ENCODE measurements at regions not wholly inside any gene's neighbourhood (a gene's known extent, or its start where the extent isn't known, plus 50 kb on each side); places are given as distances from the start of the nearest gene placed in this dataset.

DNA sequence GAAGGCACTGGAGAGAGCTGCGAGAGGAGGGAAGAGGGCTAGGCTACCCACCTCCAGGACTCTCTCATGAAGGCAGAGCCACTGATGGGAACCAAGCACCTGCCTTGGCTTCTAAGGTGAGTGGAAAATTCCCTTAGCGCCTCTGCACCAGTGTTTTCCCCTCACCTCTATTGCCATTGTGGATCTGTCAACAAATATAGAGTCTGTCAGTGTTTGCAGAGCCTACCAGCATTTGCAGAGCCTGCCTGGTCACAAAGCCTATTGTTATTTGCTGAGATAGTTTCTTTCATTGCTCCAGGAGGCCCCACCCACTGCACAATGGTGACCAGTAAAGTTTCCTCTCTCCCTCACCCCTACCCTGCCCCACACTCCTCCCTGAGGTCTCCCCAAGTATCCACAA lies 141.9 kb downstream of the MRPL14 start:
- no peak for DNase-seq

DNA sequence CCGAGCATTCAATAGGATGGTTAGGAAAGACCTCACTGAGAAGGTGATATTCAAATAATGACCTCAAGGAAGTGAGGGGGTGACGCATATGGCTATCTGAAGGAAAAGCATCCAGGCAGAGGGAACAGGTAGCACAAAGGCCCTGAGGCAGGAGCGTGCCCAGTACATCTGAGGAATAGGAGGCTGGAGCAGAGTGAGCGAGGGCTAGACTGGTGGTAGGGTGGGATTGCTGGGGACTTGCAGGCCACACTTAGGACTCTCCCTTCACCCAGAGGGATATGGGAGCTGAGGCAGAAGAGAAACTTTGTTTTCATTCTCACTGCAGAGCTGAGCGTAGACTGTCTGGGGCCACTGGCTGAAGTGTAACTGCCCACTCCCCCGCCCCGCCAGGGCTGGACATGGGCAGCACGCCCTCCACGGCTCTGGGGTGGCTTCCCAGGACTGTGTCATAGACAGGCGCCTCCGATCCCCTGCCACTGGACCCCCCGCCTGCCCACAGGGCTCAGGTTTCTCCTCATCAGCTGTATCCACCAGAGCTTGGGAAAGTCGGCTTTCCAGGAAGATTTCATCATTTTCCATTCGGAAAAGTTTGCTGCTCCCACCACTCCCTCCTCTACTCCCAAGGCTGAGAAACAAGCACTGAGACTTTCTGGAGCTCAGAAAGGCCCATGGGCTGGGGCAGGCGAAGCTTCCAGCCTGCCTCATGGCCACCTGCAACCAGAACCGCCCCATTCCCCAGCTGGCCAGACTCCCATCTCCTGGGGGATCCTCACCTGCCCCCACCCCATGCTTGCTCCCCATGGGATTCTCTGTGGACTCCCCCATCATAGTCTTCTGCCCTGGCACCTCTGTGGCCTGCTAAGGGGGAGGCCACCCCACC lies 142.6 kb downstream of the MRPL14 start:
- DNase-seq: no peak

DNA sequence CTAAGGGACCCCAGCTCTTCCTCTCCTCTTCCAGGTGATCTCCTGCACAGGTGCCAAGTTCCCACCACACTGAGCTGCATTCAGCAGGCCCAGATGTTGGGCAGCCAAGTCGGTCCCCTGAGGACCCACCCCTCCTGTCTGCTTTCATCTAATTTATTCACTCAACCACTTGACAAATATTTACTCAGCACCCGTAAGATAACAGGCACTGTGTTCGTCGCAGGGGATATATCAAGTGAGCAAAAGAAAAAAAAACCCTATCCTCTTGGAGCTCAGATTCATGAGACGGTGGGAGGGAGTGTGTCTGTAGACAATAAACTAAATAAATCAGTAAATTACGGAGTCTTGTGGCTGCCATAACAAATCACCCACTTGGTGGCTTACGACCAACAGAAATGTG lies 143.6 kb downstream of the MRPL14 start:
- no peak for DNase-seq

DNA sequence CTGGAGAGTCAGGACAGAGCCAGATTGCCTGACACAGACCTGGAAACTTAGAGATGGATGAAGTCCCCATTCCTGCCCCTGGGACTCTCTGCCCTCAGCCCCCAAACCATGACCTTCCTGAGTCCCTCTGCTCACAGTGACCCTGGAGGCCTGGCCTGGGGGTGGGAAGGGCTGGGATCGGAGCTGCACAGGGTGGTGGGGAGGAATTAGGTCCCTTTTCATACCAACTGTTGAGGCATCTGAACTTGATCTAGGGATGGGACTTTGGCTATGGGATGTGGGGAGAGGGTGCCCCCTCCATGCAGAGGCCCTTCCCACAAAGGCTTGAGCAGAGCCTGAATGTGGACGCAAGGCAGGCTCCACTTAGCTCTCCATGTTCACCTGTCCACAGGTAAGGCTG lies 144.1 kb downstream of the MRPL14 start:
- no peak for DNase-seq

DNA sequence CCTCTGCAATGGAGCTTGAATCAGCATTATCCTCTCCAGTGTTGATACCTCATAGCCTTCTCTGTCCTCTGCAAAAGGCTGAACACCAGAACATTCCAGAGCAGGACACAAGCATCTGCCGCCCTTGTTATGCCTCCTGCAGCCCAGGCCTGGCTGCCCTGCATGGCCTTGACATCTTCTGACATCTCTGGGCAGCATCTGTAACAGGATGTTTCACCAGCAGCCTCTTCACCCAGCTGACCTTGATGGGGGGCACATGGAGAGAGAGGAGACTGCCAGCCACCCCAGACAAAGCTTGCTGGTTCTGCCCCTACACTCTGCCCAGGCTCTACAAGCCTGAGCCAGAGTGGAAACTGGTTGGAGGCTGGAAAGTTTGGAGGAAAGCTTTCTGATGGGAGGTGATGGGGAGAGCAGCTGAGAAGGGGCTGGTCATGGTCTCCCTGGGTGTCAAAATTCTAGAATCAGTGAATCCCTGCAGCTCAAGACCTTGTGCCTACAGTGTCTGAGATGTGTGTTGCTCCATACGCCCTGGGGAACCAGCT lies 145.1 kb downstream of the MRPL14 start:
- no peak for DNase-seq

DNA sequence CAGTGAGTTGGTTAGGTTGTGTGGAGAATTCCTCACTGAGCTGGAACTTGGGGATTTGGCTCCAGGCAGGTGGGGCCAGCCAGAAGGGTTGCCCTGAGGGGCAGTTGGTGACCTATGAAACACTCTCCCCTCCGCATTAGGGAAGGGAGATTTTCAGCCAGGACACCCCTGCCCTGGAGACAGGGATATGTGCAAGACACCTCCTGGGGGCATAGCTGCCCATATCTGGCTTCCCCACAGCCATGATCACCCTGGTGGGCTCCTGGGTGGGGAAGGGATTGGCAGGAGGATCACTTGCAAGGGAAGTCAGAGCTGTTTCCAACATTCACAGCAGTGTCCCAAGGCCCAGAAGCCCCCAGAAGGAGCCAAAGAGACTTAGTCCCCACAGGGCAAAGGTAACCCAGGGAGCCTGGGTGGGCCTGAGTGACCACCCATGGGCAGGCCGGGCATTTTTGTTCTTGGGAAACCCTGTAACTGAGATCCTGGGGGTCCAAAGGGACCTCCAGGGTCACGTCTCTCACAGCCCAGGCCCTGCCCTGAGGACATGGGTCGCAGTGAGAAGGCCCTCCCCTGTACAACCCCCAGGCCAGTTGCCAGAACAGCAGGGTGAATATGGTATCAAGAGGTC lies 145.8 kb downstream of the MRPL14 start:
- no peak for DNase-seq

DNA sequence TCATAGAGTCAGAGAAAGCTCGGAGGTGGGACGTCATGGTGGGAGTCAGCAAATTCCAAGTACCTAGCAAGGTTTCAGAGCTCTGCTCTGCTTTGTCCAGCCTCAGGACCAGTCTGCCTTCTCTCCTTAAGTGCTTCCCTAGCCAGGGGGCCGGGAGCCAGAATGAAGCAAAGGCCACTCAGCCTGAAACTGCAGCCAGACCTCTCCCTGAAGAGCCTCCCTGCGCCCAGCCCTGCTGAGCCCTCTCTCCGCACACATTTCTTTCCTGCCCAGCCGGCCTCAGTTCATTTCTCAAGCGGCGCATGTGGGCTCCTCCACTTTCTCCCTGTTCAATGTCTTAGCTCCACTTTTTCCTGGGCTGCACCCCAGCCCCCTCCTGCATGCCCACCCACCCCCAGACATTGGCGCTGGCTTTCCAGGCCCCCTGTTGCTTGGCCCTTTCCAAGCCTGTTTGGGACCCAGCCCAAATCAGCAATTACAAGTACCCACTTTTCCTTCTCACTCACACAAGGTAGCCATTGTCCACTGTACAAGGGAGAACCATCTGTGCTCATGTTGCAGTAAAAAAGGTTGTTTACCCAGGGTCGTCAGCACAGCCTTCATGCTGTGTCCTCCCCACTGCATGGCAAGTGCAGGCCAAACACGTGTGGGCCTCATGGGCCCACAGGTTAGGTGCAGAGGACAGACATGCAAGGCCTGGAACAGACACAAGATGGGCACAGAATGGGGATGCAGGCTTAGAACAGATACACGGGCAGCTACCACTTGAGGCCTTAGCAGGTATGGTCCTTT lies 147.1 kb downstream of the MRPL14 start:
- DNase-seq: peak in 7 of 56 donors; percentile 11 to 36 (median 15)

DNA sequence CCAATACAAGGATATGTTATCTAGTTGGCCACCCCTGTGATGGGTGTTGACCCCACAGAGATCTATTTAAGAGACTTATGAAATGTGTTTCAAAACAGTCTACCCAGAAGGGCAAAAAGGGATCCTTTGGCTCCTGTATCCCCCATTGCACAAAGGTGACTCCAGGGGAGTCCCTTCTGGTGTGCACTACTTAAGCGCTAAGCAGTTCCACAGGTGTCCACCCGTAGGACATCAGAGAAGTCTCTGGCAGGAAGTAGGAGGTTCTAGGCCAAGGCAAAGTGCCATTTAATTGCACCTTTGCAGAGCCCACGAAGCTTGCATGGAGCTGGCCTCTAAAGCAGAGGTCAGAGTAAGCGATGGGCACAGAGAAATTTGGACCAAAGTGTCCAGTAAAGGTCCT lies 147.7 kb downstream of the MRPL14 start:
- DNase-seq: no peak

DNA sequence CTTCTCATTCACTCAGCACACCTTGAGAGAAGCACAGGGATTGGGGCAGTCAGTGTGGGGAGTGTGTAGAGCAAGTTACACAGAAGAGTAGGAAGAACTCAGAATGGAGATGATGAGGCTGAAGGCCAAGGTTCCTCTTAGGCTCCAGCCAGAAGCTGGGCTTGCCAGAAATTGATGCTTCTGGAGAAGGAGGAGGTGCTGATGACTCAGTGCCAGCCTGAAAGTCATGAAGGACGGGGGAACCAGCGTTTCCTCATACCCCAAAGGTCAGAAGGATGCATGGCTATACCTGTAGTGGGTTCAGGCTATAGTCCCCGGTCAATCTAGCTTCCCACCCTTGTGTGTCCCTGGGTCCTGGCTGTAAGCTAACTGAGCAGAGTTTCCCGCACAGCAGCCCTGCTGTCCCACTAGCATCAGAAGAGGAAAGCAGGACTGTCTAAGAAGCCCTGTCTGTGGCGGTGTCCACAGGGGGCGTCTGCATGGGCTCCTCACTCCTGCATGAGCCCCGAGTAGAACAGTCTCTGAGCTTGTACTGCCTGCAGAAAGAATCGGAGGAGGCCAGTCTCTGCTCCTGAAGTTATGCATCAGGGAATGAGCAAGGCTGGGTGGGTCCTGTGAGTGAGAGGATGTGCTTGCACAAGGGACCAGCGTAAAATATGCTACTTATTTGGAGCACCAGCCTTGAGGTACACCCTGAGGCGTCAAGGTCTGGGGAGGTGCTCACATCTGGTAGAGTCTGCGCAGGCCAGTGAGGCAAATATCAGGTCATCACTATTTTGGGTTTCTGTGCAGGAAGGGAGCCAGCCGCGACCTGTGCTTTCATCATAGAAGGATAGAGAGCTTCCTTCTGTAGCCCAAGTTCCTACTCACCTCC lies 148.5 kb downstream of the MRPL14 start:
- DNase-seq: no peak

DNA sequence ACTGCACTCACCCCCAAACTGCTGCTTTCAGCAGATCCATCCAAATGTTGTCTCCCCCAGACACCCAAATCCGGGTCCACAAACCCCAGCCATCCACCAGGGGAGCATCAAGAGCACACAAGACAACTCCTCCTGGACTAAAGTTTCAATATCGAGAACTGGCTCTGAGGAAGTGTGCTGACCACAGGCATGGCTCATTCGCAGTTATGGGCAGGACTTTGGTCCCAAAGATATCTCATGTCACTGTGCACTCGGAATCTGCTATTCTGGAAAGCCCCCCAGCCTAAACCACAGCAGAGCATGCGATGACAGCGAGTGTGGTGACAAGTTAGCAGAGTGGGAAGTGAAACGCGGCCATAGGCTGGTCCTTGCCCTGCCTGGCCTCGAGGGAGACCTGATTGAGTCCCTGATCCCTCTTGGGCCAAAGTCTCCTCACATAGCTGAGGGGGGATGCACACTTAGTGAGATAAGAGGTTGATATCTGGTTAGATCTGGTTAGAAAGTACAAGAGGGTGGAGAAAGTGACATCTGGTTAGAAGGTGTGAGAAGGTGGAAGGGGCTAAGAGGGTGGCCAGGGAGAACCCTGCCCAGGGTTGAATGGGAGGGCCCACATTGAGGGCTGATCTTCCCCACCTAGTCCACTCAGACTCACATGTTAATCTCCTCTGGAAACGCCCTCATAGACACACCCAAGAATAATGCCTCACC lies 149.7 kb downstream of the MRPL14 start:
- DNase-seq: no peak

DNA sequence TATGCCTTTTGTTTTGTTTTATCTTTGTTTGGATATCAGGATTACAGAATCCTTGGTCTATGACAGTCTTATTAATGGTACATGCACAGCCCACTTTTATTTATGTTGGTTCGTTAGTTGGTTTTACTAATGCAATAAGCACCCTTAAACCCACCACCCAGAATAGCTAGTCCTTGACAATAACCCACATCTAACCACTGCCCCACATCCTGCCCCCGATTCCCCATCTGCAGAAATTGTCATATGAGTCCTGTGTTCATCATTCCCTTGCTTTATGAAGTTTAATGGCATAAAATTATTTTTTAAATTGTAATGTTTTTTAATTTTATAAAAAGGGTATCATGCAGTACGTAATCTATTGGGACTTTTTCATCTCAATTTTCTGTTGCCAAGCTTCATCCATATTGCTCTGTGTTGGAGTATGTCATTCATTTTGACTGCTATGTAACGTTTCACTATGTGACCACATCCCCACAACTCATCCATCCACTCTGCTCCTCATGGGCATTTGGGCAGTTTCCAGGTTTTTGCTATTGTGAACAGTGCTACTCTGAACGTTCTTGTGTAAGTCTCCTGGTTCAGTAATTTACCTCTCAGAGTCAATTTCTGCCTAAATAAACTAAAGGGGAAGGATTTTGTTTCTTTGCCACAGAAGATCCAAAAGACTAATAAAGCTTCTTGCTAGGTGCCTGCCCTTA lies 150.4 kb downstream of the MRPL14 start:
- DNase-seq: no peak

DNA sequence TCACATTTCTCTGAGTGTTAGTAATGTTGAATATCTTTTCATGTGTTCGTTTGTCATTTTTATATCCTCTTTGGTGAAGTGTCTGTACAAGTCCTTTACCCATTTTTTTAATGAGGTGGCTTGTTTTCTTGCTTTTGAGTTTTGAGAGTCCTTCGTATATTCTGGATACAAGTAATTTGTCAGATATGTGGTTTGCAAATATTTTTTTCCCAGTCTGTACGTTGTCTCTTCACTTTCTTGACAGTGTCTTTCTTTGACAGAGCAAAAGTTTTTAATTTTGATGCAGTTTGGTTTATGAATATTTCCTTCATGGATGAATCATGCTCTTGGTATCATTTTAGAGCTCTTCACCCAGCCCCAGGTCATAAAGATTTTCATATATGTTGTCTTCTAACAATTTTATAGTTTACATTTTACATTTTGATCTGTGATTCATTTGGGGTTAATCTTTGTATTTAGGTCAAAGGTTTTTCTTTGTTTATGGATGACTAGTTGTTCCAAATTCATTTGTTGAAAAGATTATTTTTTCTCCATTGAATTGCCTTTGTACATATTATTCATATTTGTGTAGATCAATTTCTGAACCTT lies 152.5 kb downstream of the MRPL14 start:
- no peak for DNase-seq

DNA sequence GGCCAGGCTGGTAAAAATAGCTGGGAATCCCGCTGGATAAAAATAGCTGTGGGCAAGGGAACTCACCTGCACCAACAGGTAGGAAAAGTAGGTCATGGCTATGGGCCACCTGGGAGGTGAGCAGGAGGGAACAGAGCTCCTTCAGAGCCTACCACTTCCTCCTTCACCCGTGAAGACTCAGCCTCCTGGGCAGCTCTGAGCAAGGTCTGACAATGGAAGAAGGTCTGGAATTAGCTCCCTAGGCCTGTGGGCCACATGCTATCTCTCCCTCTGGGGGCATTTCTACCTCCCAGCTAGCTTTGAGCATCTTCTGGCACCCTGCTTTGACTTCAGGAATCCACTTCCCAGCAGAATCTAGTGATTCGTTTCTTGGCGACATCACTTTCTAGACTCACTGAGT lies 153.9 kb downstream of the MRPL14 start:
- no peak for DNase-seq

DNA sequence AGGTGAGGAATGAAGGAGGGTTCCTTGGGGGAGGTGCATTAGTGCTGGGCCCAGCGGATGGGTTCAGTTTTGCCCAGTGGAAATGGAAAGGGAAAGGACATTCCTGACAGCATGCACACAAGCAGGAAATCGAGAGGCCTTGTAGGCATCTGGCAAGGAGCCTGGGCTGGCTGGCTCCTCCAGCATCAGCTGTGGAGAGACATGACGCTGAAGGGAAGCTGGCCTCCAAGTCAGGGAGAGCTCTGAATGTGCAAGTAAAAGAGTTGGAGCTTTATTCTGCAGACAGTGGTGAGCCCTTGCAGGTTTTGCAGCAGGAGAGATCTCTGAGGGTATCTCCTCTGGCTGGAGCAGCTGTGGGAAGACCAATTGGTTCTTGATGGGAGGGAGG lies 154.3 kb downstream of the MRPL14 start:
- DNase-seq: peak in 41 of 56 donors; percentile 11 to 75 (median 42)

DNA sequence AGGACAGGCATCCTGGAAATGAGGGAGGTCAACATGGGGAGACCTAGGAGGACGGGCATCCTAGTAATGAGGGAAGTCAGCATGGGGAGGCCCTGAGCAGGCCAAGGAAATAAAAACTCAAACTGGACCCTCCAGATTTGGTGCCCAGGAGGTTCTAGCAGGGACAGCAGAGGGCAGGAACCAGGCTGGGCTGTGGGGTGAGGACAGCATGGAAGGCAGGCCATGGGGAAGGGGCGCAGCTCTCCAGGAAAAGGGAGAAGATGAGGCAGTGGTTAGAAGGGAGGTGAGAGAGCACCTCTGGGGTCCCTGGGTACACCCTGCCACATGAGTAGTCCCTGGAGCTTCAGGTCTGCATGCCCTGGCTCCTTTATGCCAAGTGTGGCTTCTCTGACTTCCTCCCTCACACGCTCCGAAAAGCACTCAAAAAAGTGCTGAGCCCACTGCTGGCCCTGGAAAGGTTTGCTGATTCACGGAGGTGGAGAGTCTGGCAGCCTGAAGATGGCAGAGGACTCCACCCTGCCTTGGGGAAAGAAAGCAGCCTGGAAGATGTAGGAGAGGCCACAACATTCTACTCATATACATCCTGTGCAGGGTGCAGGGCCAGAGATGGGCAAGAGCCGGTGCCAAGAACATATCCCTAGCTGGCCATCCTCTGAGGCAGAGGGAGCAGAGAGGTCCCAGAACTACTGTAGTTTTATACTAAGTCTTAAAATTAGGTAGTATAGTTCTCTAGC lies 154.9 kb downstream of the MRPL14 start:
- DNase-seq: no peak

DNA sequence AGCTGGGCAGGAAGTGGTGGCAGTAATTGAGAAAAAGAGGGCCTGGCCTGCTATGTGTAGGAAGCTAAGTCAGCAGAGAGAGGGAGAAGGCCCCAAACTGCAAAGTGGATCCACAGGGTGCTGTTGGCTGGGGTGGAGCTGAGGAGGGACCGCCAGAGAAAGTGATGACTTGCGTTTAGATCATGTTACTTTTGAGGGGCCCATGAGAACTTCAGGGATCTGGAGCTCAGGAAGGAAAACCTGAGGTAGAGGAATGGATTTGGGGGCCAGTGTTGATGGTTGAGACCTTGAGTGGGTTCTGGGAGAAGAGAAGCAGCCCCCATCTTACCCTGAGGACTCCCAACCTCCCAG lies 155.5 kb downstream of the MRPL14 start:
- DNase-seq: no peak

DNA sequence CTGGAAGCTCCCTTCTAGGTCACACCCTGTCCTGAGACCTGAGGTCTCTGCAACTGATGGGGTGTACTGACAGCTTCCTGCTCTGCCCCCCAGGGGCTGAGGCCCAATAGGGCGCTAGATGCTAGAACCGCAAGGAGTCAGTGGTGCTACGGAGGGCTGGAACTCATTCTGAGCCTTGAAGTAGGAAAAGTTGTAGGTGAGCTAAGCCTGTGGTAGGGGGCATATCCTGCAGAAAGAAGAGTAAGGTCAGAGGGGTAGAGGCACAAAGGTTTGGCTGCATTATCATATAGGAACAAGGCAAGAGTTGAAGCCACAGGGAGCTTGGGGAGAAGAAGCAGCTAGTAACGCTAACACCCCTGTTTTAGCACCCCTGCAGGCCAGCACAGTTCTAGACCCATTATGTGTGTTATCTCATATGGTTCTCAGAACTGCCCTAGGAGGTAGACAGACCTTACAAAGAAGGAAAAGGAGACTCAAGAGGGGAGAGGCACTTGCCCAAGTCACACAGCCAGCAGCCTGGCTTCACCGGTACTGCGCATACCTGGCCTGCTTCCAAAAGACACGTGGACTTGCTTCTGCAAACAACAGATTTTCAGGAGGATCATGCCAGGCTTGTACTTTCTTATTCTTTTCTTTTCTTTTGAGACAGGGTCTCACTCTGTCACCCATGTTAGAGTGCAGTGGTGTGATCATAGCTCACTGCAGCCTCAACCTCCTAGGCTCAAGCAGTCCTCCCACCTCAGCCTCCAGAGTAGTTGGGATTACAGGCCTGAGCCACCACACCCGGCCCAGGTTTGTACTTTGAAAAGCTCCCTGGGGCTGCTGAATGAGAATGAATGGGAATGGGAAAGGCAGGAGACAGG lies 156.1 kb downstream of the MRPL14 start:
- DNase-seq: no peak
